Anterior cingulate cortex (tissue), 58 donors: ENCODE measurements at regions not wholly inside any gene's neighbourhood (a gene's known extent, or its start where the extent isn't known, plus 50 kb on each side); places are given as distances from the start of the nearest gene placed in this dataset.
"Not testable (repeated sequence)": the region's sequence is repeated elsewhere in the genome, so short reads cannot be mapped to it uniquely, and the experiment has no call there.

ENCODE experiments used
- DNase-seq, 58 donors: peaks; one replicate each; lab custom pipeline; 2025; lab: John Stamatoyannopoulos, UW

DNA sequence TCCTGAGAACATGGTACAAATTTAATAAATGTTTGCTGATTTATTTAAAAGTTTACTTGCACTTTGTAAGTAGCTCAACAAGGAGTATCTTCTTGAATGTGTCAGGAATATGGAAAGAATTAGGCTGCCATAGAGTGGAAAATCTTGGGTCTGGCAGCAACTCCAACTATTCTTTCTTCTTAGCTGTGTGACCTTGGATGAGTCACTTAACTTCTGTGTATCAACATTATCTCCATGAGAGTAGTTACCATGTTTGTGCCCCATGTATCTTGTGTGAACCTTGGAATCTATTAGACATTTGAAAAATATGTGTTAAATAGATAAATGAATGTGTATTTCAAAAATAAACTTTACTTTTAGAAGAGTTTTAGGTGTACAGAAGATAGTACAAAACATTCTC is 348.8 kb downstream of the GBA3 start:
- DNase-seq = no peak

DNA sequence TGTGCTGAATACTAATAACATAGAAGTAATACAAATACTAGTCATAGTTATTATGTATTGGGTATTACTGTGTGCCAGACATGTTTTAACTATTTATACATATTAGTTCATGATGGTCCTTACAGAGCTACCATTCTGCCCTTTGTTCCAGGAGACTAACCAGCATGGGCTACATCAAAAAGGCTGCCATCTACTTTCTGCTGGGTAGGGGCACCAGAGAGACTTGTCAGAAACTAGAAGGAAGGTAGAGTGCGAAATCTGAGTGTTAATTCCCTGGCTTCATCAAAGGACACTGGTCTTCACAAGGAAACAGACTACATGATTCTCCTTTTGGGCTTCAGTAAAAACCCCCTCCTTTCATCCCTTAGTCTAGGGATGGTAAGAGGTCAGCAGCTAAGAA is 347.8 kb downstream of the GBA3 start:
- DNase-seq = no peak

DNA sequence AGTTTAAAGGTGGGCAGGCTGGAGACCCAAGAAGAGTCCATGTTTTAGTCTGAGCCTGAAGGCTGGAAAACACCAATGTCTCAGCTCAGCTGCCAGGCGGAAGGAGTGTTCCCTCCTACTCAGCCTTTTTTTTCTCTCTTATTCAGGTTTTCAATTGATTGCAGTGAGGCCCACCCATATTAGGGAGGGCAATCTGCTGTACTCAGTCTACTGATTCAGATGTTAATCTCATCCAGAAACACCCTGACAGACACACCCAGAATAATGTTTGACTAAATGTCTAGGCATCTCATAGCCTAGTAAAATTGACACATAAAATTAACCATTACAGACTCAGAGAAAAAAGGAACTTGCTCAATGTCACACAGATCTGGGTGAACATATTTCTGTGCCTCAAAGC is 347.1 kb downstream of the GBA3 start:
- DNase-seq = peak in 1 of 58 donors; percentile 5

DNA sequence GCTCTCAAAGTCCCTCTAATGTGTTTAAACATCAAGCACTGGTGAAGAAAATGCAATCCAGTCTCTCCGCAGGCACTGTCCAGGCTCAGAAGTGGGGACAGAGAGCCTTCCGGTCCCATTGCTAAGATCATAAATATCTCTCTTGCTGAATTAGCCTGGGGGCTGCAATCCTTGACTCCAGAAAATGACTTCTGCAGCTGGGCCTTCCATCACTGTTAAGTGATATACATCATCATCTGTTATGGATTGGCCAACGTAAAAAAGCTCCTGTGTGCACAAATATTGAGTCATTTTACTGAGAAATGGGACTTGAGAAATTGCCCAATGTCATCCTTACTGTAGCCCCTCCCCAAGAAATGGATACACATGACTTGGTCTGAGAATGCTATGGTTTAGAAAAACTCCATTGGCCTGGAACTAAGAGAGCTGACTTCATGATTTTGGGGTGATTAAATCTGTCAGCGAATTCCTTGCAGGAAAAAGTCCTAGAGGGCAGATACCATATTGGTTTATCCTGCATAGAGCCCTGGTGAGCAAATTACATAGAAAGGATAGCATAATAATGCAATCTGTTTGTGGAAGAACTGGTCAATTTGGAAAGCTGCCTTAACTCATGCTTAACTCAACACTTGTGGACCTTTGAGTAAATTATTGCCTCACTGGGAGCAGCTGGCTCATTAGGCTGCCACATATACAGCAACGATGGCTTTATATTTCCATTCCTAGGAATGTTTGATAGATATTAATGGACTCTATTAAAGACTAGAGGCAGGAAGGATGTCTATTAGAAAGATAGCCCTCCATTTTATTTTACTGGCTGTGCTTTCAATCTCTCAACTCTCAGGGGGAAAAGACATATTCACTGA is 346.1 kb downstream of the GBA3 start:
- DNase-seq = no peak

DNA sequence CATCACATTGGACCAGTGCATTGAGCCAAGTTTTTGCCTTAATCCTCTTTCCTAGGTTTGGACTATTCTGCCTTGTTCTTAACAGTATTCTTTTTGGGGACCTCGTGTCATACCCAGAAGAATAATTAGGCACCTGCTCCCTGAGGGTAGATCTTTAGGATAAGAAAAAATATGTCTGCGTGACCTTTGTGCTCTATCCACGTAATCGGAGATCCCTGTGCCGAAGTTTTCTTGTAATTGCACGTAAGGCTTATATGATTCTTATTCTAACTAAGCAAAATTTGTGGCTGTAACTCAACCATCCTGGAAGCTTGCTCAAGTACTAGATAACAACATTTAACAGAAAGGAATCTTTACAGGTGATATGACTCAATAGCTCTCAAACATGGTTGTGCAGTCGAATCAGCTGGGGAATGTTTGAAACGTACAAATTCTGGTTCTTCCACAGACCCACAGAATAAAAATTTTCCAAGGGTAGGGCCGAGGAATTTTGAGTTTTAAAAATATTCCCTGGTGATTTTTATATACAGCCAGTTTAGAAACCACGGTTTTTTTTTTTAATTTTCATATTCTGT is 344.3 kb downstream of the GBA3 start:
- DNase-seq = no peak

DNA sequence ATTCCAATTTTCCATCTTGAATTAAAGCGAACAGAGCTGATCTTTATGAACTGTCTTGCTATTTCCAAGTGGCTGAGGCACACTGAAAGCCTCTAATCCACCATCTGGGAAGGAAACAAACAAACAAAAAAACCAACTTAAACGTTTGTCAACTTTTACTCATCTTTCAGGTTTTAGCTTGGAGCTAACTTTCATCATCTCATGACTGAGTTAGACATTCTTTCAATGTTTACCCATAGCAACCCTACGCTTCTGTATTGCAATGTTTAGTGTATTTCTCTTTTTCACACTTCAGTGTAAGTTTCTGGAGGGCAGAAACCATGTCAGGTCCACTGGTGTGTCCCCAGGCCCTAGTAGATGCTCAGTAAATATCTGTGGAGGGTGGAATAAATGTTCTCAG is 343.8 kb downstream of the GBA3 start:
- DNase-seq = no peak

DNA sequence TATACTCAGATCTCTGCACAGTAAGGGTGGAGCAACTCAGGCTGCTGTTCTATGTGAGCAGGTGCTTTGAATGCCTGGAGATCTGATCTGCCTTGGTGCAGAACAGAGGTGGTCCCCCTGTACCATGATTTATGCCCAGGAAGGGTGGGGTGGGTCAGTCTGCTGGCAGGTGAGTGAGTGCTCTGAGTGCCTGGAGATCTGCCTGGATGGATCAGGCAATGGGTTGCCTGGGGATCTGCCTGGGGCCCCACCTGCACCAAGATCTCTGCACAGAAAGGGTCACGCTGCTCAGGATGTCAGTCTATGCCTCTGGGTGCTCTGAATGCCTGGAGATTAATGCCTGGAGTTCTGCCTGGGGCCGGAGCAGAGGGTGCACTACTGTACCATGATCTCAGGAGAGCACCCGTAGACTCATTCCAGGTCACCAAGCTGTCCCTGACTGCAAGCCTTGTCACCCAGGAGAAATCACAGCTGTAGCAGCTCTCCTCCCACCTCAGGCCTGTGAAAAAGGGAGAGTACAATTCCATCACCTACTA is 342.9 kb downstream of the GBA3 start:
- DNase-seq = no peak

DNA sequence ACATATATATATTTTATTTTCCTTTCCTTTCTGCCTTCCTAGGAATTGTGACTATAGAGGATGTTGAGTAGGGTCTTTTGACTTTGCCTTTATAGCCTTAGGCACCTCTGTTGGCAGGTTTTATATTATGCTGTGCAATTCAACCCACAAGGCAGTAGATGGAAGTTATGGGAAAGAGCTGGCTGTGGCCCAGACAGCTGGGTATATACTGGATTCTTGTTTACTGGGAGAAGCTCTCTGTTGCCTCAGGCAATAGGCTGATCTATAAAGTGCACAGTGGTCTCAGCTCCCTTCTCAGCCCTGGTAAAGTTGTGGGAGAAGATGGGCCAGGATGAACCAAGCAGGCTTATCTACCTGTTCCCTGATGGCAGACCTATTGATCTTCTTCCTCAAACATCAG is 342.0 kb downstream of the GBA3 start:
- DNase-seq = no peak

DNA sequence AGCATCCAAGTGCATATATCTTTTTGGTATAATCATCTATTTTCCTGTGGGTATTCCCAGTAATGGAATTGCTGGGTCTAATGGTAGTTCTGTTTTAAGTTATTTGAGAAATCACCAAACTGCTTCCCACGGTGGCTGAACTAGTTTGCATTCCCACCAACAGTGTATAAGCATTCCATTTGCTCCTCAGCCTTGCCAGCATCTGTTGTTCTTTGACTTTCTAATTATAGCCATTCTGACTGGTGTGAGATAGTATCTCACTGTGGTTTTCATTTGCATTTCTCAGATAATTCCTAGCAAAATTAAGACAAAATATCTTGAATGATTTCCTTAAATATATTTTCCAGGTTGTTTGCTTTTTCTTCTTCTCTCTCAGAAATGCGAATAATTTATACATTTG is 341.1 kb downstream of the GBA3 start:
- DNase-seq = no peak

DNA sequence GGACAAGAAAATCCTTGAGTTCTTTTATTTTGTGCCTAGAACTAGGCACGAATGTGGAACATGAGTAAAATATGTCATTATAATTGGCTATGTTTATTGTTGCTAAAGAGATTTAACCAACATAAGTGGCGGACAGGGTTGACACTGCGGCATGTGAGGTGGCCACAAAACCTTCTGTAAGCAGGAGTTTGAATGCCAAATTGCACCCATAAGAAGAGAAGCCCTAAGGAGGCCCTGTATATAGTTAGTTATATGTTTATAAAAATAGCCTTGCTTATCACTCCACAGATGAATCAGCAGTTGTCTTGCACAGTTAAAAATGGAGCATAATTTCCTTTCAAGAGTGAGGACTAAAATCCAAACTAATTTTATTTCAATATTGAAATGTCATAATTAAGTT is 336.1 kb downstream of the GBA3 start:
- no peak for DNase-seq

DNA sequence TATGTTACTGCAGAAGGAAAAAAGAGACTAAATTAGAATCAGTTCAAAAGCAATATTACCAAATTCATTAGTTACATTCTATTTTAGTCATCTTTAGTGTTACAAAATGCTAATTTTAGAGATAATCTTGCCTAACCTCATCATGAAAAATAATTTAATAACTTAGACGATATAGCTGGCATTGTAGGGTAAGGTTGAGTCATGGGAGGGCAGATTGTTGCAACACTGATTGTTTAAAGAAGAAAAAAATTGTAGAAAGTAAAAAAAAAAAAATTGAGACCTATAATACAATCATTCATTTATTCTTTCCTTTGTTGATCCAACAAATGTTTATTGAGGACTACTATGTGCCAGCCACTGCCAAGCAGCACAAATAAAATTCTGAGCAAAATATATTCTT is 330.9 kb downstream of the GBA3 start:
- DNase-seq = no peak

DNA sequence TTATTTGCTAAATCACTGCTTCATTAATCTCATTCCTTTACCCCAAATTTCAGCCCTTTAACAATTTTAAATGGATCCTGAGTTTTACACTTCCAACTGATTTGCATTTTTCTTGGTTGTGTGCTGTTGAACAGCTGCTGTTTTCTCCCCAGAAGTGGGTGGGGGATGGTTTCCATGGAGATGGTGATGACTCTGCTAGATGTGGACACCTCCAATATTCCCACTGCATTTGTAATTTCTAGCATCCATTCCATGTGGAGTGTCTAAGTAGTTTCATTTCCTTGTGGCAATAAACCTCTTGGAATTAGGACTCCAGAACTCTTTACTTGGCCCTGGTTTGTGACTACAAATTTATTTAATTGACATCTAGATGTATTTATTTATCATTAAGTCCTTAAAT is 330.4 kb downstream of the GBA3 start:
- peak in 16 of 58 donors; percentile 0 to 62 (median 26) for DNase-seq

DNA sequence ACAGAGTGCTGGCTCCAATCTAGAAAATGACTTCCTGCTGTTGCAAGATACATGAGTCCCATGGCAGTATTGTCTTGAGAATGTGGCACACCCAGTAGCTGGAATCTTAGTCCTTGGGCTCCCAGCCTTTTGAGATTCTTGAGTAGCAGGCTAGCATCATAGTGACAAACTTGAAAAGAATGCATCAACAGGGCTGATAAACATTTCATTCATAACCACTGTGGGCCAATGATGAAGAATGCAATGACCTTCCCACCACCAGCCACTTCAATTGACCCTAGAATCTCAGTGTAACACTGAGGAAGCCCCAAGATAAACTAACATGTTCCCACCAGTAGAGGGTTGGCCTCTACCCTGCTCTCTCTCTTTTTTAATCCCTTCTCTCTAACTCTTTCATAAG is 329.3 kb downstream of the GBA3 start:
- DNase-seq = no peak

DNA sequence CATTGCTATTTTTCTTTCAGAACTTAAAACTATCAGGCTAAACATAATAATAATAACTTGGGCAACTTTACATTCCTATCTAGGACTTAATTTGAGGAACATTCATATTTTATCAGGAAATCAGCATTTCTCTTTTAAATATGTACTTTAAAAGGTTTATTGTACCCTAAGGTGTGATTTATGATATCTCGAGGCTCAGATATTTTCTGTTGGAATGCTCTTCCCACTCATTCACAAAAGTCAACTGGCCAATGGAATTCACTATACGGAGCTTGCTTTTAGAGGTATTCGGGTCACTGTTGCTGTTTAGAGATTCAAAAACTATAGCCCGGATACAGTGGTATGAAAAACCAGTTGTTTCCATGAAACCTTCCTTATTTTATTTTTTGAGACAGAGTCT is 328.3 kb downstream of the GBA3 start:
- DNase-seq = no peak

DNA sequence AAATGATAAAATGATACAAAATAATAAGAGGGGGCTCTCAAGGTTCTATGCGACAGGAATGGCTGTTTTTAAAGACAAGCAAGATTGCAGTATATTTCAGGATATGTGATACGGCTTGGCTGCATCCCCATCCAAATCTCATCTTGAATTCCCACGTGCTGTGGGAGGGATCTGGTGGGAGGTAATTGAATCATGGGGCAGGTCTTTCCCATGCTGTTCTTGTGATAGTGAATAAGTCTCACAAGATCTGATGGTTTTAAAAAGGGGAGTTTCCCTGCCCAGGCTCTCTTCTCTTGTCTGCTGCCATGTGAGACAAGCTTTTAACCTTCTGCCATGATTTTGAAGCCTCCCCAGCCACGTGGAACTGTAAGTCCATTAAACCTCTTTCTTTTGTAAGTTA is 327.7 kb downstream of the GBA3 start:
- not testable (repeated sequence) for DNase-seq

DNA sequence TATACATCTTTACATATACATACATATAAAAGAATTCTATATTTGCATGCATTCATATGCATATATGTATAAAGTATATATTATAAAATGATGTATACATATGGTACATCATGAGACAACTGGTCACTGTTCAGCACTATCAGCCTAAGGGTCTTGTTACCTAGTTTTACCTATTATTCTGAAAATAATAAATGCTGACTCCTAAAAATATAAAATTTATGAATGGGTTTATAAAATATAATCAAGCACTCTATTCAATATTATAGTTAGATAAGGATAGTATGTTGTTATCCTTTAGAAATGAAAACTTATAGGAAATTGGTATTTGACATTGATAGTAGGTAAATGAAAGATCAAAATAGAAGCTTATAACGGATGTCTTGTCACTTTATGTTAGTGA is 324.2 kb downstream of the GBA3 start:
- no peak for DNase-seq

DNA sequence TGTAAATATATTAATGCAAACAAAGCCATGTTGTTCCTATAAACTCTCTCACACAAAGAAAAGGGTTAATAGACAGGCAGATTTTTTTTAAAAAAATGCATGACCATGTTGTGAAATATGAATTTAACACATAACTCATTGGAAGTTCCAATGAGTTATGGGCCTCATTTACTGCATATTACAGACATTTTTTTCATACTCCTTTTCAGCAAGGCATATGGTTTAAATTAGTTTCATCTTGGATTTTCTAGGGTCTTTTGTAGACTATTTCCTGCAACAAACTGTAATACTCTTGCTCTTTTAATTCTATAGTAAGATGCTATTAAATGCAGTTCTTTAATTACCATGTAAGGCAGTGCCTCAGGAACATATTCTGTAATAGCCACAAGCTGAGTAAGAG is 323.1 kb downstream of the GBA3 start:
- no peak for DNase-seq

DNA sequence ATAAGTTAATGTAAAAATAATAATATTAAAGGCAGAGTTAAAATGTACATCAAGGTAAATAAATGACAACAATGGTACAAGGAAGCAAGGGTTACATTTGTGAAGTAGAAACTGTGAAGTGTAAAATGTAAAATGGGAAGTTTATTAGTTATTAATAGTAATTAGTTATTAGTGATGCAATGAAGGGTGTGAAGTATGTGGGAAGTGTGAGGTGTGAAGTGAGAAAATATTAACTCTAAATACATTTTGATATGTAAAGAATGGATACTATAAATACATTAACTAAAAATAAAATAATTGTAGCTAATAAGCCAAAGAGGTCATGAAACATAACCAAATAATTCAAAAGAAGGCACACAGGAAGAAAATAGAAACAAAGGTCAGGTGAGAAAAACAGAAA is 316.4 kb downstream of the GBA3 start:
- DNase-seq = no peak

DNA sequence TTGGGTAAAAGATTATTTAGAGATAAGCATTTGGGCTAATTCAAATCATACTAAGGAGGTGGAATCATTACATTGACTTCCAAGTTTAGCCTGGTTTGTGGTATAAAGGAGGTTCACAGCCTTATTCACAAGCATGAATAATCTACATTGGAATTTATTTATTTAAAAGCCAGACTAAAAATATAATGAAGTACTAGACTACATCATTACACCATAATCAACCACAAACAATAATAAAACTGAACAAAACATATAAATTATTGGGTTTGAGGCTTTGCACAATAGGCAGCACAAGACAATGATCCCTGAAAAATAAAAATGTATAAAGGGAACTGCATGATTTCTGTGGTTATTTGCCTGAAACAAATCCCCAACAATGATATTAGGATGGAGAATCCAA is 314.0 kb downstream of the GBA3 start:
- DNase-seq = no peak

DNA sequence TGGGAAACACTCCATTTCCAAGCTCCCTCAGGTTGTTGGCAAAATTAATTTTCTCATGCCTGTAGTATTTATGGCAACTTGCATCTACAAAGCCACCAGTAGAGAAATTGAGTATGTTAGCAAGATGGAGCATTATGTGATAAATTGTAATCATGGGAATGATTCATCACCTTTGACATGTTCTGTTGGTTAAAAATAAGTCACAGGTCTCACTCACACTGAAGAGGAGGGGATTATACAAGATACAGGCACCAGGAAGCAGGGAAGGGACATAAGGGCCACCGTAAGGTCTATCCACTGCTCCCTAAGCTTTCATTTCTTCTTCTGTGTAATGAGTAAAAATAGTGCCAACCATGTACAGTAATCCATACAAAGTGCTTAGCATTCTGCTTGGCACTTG is 313.0 kb downstream of the GBA3 start:
- DNase-seq = no peak

DNA sequence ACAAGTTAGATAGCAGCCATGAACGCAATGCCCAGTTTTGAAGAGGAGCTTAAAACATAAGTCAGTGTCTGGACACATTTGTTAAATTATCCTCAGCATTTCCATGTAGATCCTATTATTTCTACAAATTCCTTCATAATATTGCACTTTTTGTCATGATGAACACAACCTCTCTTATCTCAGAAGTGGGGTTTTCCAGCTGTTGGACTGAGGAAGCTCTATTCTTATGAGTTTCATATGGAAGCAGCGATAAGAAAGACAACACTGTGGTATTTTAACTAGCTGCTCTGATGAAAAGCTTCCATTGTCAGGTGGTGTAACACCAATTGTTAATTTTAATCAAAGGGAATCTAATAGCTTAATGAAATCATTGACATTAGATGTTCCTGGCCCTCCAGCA is 308.7 kb downstream of the GBA3 start:
- no peak for DNase-seq

DNA sequence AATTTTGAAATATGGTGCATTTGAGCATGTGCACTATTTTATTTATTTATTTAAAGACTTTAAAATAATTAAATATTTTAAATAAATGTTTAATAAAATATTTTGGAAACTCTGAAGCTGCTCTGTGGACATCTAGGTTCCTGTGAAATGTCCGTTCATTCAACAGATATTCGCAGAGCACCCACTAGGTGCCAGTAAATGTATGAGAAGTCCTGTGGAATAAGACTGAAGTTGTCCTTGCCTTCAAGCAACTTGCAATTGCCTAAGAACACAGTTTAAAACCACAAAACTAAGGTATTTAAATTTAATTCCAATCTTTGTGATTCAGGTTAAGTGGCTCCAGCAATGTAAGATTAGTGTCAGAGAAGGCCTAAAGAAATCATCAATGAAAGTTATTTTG is 306.7 kb downstream of the GBA3 start:
- no peak for DNase-seq
